ENCODE measurements at regions not wholly inside any gene's neighbourhood (a gene's known extent, or its start where the extent isn't known, plus 50 kb on each side); places are given as distances from the start of the nearest gene placed in this dataset.

DNA sequence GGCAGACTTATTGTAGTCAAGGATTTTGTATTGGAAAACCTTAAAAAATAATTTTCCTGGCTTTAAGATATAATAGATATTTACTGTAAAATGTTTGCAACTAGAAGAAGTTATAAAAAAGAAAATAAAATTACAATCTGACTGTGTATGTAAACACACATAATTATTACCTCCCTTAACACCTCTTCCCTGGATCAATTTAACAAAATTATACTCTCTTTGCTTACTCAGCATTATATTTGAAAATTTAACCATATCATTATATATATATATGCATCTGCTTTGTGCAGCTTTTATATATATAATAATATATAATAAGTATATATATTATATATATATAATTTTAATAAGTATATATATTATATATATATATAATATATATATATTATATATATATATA lies 131.7 kb upstream of the FAM98A start:
- TF ChIP-seq, protein P1, sequence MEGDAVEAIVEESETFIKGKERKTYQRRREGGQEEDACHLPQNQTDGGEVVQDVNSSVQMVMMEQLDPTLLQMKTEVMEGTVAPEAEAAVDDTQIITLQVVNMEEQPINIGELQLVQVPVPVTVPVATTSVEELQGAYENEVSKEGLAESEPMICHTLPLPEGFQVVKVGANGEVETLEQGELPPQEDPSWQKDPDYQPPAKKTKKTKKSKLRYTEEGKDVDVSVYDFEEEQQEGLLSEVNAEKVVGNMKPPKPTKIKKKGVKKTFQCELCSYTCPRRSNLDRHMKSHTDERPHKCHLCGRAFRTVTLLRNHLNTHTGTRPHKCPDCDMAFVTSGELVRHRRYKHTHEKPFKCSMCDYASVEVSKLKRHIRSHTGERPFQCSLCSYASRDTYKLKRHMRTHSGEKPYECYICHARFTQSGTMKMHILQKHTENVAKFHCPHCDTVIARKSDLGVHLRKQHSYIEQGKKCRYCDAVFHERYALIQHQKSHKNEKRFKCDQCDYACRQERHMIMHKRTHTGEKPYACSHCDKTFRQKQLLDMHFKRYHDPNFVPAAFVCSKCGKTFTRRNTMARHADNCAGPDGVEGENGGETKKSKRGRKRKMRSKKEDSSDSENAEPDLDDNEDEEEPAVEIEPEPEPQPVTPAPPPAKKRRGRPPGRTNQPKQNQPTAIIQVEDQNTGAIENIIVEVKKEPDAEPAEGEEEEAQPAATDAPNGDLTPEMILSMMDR (conservative IDR thresholded peaks at IDR 0.05), result no peak
- no peak overlapping the region for H3K27ac Mint-ChIP-seq
- H3K36me3 Mint-ChIP-seq, result no peaks in the 10 kb centered on the region
- no peaks in the 10 kb centered on the region for H3K4me1 Mint-ChIP-seq (ENCODE audit: unreplicated experiment)
- H3K4me3 Mint-ChIP-seq, result no peak overlapping the region
- no peak for DNase-seq (ENCODE audit: extremely low spot score, unreplicated experiment)
- H3K27me3 Mint-ChIP-seq, result no peaks in the 10 kb centered on the region
- no peaks in the 10 kb centered on the region for H3K9me3 Mint-ChIP-seq

DNA sequence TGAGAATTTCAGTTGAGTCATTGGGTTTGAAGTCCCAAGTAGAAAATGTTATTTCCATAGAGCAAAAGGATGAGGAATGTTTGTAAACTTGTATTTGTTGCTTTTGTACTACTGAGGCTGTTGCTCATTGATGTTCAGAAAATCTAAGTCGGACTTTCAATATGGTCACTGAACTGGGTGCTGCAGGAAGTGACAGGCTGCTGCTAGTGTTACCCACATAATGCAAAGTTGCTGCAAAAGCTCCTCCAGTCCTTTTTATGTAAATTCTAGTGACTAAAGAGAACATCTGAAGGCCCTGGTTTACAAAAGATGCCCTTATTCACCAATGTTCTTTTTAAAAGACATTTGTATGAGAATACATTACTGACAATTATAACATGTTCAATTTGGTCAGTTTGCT lies 131.1 kb upstream of the FAM98A start:
- DNase-seq (ENCODE audit: extremely low spot score, unreplicated experiment), result no peak
- H3K9me3 Mint-ChIP-seq, result no peaks in the 10 kb centered on the region
- H3K4me1 Mint-ChIP-seq (ENCODE audit: unreplicated experiment), result no peaks in the 10 kb centered on the region
- H3K4me3 Mint-ChIP-seq, result no peak overlapping the region
- H3K27me3 Mint-ChIP-seq, result no peaks in the 10 kb centered on the region
- no peak overlapping the region for H3K27ac Mint-ChIP-seq
- no peaks in the 10 kb centered on the region for H3K36me3 Mint-ChIP-seq
- TF ChIP-seq, protein P1 (conservative IDR thresholded peaks at IDR 0.05), result no peak

DNA sequence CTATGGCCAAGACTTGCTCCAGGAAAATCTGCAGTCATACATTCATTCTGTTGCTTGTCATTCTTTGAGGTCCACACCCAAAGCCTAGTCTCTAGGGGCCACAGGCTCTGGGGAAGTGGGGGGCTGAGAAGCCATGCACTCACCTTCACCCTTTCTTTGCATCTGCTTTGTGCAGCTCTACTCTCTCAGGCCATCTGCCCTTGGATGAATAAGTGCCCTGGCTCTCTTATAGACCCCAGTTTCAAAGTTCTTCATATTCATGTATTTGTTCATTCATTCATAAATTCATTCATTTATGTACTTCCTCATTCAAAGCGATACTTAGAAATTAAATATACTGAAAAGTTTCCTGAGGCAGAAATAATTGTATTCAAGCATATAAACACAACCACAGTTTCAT lies 130.3 kb upstream of the FAM98A start:
- TF ChIP-seq, protein P1 (conservative IDR thresholded peaks at IDR 0.05), result no peak
- DNase-seq (ENCODE audit: extremely low spot score, unreplicated experiment), result no peak
- H3K36me3 Mint-ChIP-seq, result no peaks in the 10 kb centered on the region
- no peaks in the 10 kb centered on the region for H3K4me1 Mint-ChIP-seq (ENCODE audit: unreplicated experiment)
- H3K4me3 Mint-ChIP-seq, result no peak overlapping the region
- no peaks in the 10 kb centered on the region for H3K27me3 Mint-ChIP-seq
- no peaks in the 10 kb centered on the region for H3K9me3 Mint-ChIP-seq
- no peak overlapping the region for H3K27ac Mint-ChIP-seq

DNA sequence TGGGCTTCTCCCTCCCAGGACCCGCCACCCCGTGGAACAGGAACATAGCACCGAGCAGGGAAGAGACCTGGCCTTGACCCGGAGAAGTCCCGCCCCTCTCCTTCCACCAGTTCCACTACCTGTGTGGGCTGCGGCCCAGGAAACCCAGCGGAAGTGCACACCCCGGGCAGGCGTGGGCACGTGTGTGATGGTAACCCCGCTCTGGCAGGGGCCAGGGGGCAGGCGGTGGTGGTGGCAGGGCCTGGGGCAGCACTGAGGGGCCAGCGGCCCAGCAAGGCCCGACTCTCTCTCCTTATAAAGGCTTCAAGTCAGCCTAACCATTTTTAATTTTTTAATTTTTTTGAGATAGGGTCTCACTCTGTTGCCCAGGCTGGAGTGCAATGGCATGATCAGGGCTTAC lies 129.0 kb upstream of the FAM98A start:
- Mint-ChIP-seq H3K27ac (no peak overlapping the region), H3K9me3 (no peaks in the 10 kb centered on the region), H3K27me3 (no peaks in the 10 kb centered on the region), H3K4me1 (ENCODE audit: unreplicated experiment) (no peaks in the 10 kb centered on the region), H3K4me3 (no peak overlapping the region), H3K36me3 (no peaks in the 10 kb centered on the region)
- no peak for DNase-seq (ENCODE audit: extremely low spot score, unreplicated experiment)
- TF ChIP-seq, protein P1 (conservative IDR thresholded peaks at IDR 0.05), result no peak

DNA sequence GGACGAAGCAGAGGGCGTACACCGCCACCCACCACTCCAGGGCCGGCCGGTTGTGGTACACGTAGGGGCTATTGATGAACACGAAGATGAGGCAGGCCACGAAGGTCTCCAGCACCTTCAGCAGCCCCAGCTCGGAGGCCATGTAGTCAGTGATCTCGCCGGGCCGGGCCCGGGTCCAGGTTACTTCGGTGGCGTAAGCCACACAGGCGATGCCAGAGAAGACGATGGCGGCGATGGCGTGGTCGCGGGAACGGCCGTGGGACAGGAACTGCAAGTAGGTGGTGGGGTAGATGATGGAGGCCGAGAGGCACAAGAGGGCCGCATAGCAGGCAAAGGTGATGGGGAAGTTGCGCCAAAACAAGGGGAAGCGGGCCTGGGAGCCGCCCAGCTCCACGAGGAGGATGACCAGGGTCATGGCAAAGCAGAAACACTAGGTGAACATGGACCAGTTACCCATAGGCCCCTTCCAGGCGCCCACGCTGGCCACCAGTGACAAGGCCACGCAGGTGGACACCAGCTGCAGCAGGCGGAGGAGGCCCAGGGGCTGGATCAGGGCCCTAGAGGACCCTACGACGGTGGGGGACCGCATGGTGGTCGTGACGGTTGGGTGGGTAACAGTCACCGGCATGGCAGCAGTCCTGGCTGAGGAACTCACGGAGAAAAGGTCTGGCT lies 128.4 kb upstream of the FAM98A start:
- DNase-seq (ENCODE audit: extremely low spot score, unreplicated experiment), result no peak
- no peaks in the 10 kb centered on the region for H3K9me3 Mint-ChIP-seq
- H3K4me3 Mint-ChIP-seq, result no peak overlapping the region
- no peaks in the 10 kb centered on the region for H3K36me3 Mint-ChIP-seq
- TF ChIP-seq, protein P1 (conservative IDR thresholded peaks at IDR 0.05), result no peak
- H3K27me3 Mint-ChIP-seq, result no peaks in the 10 kb centered on the region
- H3K4me1 Mint-ChIP-seq (ENCODE audit: unreplicated experiment), result no peaks in the 10 kb centered on the region
- H3K27ac Mint-ChIP-seq, result no peak overlapping the region

DNA sequence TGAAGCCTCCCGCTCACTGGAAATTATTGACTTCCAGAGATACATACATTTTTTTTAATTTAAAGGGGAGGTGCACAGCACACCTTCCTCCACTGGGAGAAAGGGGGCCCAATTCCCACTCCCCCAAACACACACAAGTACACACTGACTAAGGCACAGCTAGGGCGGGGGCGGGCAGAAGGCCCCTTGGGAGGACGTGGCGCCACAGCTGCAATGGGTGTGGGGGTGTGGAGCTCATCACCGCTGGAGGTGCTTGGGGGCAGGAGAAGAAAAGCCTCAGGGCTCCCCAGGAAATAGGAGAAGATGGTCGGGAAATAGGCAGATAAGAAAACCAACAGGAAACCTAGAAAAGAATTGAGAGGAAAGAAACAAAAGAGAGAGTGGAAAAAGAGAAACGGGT lies 127.3 kb upstream of the FAM98A start:
- H3K4me1 Mint-ChIP-seq (ENCODE audit: unreplicated experiment), result no peaks in the 10 kb centered on the region
- no peak overlapping the region for H3K27ac Mint-ChIP-seq
- TF ChIP-seq, protein P1 (conservative IDR thresholded peaks at IDR 0.05), result no peak
- no peaks in the 10 kb centered on the region for H3K27me3 Mint-ChIP-seq
- H3K4me3 Mint-ChIP-seq, result no peak overlapping the region
- no peaks in the 10 kb centered on the region for H3K9me3 Mint-ChIP-seq
- H3K36me3 Mint-ChIP-seq, result no peaks in the 10 kb centered on the region
- DNase-seq (ENCODE audit: extremely low spot score, unreplicated experiment), result no peak
